ENCODE measurements at regions not wholly inside any gene's neighbourhood (a gene's known extent, or its start where the extent isn't known, plus 50 kb on each side); places are given as distances from the start of the nearest gene placed in this dataset.

DNA sequence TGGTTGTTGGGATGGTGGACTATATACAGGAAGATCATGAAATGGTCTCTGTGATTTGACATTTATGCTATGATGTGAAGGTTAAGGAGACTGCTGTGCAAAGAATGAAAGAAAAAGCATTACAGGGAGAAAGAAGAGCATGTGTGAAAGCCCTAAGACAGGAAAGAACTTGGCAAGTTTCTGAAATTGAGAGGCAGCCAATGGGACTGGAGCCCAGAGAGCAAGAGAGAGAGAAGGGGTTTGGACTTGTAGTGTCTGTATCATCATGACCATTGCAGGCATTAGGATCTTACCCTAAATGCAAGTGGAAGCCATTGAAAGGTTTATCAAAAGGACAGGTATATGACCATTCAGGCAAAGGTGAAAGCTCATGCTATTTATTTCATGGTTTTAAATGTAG lies 147.1 kb downstream of the NAA11 start:
- no peaks in the 10 kb centered on the region for H3K36me3 ChIP-seq (ENCODE audit: insufficient read depth, low read length)
- no peak for FAIRE-seq
- no peak overlapping the region for H3K4me2 ChIP-seq (ENCODE audit: low read length)
- no peaks in the 10 kb centered on the region for H3K27me3 ChIP-seq (ENCODE audit: insufficient read depth, low read length)
- H3K4me1 ChIP-seq (ENCODE audit: insufficient read depth, low read length) = no peaks in the 10 kb centered on the region
- Mint-ChIP-seq H3K27me3 (ENCODE audit: low read depth, unreplicated experiment) (no peaks in the 10 kb centered on the region), H3K27ac (ENCODE audit: unreplicated experiment) (no peak overlapping the region), H3K4me1 (ENCODE audit: low read depth, unreplicated experiment) (peaks cover 3% of the 10 kb centered on the region), H3K4me3 (ENCODE audit: unreplicated experiment) (no peak overlapping the region), H3K9me3 (ENCODE audit: unreplicated experiment) (peaks cover 2% of the 10 kb centered on the region), H3K36me3 (ENCODE audit: low read depth, unreplicated experiment) (no peaks in the 10 kb centered on the region)
- no peaks in the 10 kb centered on the region for H3K9me3 ChIP-seq (ENCODE audit: insufficient read depth, low read depth, low read length)
- no peak overlapping the region for H3K4me3 ChIP-seq (ENCODE audit: insufficient read depth, low read depth, low read length)
- no peak overlapping the region for H3K9ac ChIP-seq (ENCODE audit: low read length)
- no peak for TF ChIP-seq CTCF (IDR thresholded peaks at IDR 0.05; ENCODE audit: insufficient read depth, low read depth, low read length)
- TF ChIP-seq EZH2 (IDR thresholded peaks at IDR 0.05; ENCODE audit: insufficient read depth, low read length) = no peak
- no peak overlapping the region for H2AFZ ChIP-seq (ENCODE audit: low read depth, low read length)
- DNase-seq (ENCODE audit: low read depth) = no peak
- no peaks in the 10 kb centered on the region for H3K79me2 ChIP-seq (ENCODE audit: insufficient read depth, low read length)
- no peak overlapping the region for H3K27ac ChIP-seq (ENCODE audit: low read depth, low read length)
- no peaks in the 10 kb centered on the region for H4K20me1 ChIP-seq (ENCODE audit: insufficient read depth, low read length)

- no peaks in the 10 kb centered on the region for H4K20me1 ChIP-seq (ENCODE audit: insufficient read depth, low read length)
- Mint-ChIP-seq H3K27me3 (ENCODE audit: low read depth, unreplicated experiment) (no peaks in the 10 kb centered on the region), H3K4me1 (ENCODE audit: low read depth, unreplicated experiment) (peaks cover 3% of the 10 kb centered on the region), H3K9me3 (ENCODE audit: unreplicated experiment) (peaks cover 2% of the 10 kb centered on the region), H3K27ac (ENCODE audit: unreplicated experiment) (no peak overlapping the region), H3K36me3 (ENCODE audit: low read depth, unreplicated experiment) (no peaks in the 10 kb centered on the region), H3K4me3 (ENCODE audit: unreplicated experiment) (no peak overlapping the region)
- H3K9me3 ChIP-seq (ENCODE audit: insufficient read depth, low read depth, low read length) = no peaks in the 10 kb centered on the region
- no peak overlapping the region for H3K4me3 ChIP-seq (ENCODE audit: insufficient read depth, low read depth, low read length)
- H3K36me3 ChIP-seq (ENCODE audit: insufficient read depth, low read length) = no peaks in the 10 kb centered on the region
- H3K27me3 ChIP-seq (ENCODE audit: insufficient read depth, low read length) = no peaks in the 10 kb centered on the region
- no peak for FAIRE-seq
- no peak overlapping the region for H2AFZ ChIP-seq (ENCODE audit: low read depth, low read length)
- no peak overlapping the region for H3K4me2 ChIP-seq (ENCODE audit: low read length)
- no peak overlapping the region for H3K27ac ChIP-seq (ENCODE audit: low read depth, low read length)
- no peaks in the 10 kb centered on the region for H3K79me2 ChIP-seq (ENCODE audit: insufficient read depth, low read length)
- no peak for DNase-seq (ENCODE audit: low read depth)
- H3K4me1 ChIP-seq (ENCODE audit: insufficient read depth, low read length) = no peaks in the 10 kb centered on the region
- TF ChIP-seq CTCF (IDR thresholded peaks at IDR 0.05; ENCODE audit: insufficient read depth, low read depth, low read length) (no peak), EZH2 (IDR thresholded peaks at IDR 0.05; ENCODE audit: insufficient read depth, low read length) (no peak)
- H3K9ac ChIP-seq (ENCODE audit: low read length) = no peak overlapping the region
These were observed 148.5 kb downstream of the NAA11 start for GRCh38 chr4:79177388-79177787.

GRCh38 chr4:79176351-79176750 lies 149.5 kb downstream of the NAA11 start:
- no peak overlapping the region for H3K4me3 Mint-ChIP-seq (ENCODE audit: unreplicated experiment)
- H3K4me3 ChIP-seq (ENCODE audit: insufficient read depth, low read depth, low read length) = no peak overlapping the region
- H3K27ac ChIP-seq (ENCODE audit: low read depth, low read length) = no peak overlapping the region
- no peaks in the 10 kb centered on the region for H3K9me3 ChIP-seq (ENCODE audit: insufficient read depth, low read depth, low read length)
- no peaks in the 10 kb centered on the region for H3K4me1 ChIP-seq (ENCODE audit: insufficient read depth, low read length)
- H4K20me1 ChIP-seq (ENCODE audit: insufficient read depth, low read length) = no peaks in the 10 kb centered on the region
- H3K27me3 Mint-ChIP-seq (ENCODE audit: low read depth, unreplicated experiment) = no peaks in the 10 kb centered on the region
- H2AFZ ChIP-seq (ENCODE audit: low read depth, low read length) = no peak overlapping the region
- no peak for DNase-seq (ENCODE audit: low read depth)
- no peaks in the 10 kb centered on the region for H3K36me3 ChIP-seq (ENCODE audit: insufficient read depth, low read length)
- no peaks in the 10 kb centered on the region for H3K27me3 ChIP-seq (ENCODE audit: insufficient read depth, low read length)
- H3K9me3 Mint-ChIP-seq (ENCODE audit: unreplicated experiment) = peaks cover 2% of the 10 kb centered on the region
- no peaks in the 10 kb centered on the region for H3K79me2 ChIP-seq (ENCODE audit: insufficient read depth, low read length)
- no peak overlapping the region for H3K27ac Mint-ChIP-seq (ENCODE audit: unreplicated experiment)
- FAIRE-seq = no peak
- TF ChIP-seq CTCF (IDR thresholded peaks at IDR 0.05; ENCODE audit: insufficient read depth, low read depth, low read length) (no peak), EZH2 (IDR thresholded peaks at IDR 0.05; ENCODE audit: insufficient read depth, low read length) (no peak)
- H3K9ac ChIP-seq (ENCODE audit: low read length) = no peak overlapping the region
- no peaks in the 10 kb centered on the region for H3K36me3 Mint-ChIP-seq (ENCODE audit: low read depth, unreplicated experiment)
- H3K4me2 ChIP-seq (ENCODE audit: low read length) = no peak overlapping the region
- peaks cover 3% of the 10 kb centered on the region for H3K4me1 Mint-ChIP-seq (ENCODE audit: low read depth, unreplicated experiment)

Measured in astrocyte (in vitro differentiated cells and primary cell).